LNCAP (cell line): ENCODE measurements at regions not wholly inside any gene's neighbourhood (a gene's known extent, or its start where the extent isn't known, plus 50 kb on each side); places are given as distances from the start of the nearest gene placed in this dataset.

Experiments
- TF ChIP-seq, protein P1 (sequence below): fragments of 450-650 bp; IDR thresholded peaks from 2 replicates; pipeline ENCODE4 v1.5.1; 2017; ENCODE audit warnings: mild to moderate bottlenecking

DNA sequence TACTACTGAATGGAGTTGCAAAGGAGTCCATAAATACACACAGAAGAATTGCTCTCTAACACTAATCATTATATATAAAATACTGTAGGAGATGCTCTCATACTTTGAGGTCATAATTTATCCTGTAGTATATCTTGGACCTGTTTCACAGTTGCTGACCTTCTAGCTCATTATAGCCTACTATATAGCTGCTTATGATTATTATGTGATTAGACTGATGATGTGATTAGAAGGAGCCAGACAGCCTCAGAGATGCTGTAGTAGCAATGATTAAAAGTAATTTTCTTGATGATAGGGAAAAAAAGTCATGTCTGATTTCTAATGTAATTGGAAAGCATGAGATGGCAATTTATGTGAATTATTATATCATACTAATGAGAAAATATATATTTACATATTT is 455.7 kb downstream of the CNTNAP4 start:
- TF ChIP-seq, protein P1, sequence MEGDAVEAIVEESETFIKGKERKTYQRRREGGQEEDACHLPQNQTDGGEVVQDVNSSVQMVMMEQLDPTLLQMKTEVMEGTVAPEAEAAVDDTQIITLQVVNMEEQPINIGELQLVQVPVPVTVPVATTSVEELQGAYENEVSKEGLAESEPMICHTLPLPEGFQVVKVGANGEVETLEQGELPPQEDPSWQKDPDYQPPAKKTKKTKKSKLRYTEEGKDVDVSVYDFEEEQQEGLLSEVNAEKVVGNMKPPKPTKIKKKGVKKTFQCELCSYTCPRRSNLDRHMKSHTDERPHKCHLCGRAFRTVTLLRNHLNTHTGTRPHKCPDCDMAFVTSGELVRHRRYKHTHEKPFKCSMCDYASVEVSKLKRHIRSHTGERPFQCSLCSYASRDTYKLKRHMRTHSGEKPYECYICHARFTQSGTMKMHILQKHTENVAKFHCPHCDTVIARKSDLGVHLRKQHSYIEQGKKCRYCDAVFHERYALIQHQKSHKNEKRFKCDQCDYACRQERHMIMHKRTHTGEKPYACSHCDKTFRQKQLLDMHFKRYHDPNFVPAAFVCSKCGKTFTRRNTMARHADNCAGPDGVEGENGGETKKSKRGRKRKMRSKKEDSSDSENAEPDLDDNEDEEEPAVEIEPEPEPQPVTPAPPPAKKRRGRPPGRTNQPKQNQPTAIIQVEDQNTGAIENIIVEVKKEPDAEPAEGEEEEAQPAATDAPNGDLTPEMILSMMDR, result no peak

DNA sequence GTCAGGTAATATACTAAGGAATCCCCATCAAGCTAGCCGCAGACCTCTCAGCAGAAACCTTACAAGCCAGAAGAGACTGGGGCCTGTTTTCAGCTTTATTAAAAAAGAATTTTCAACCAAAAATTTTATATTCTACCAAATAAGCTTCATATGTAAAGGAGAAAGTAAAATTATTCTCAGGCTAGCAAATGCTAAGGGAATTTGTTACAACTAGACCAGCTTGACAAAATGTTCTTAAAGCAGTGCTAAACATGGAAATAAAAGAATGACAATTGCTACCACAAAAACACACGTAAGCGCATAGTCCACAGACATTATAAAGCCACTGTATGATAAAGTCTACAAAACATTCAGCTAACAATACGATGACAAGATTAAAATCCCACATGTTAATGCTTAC is 449.4 kb upstream of the MON1B start:
- TF ChIP-seq, protein P1, result no peak

DNA sequence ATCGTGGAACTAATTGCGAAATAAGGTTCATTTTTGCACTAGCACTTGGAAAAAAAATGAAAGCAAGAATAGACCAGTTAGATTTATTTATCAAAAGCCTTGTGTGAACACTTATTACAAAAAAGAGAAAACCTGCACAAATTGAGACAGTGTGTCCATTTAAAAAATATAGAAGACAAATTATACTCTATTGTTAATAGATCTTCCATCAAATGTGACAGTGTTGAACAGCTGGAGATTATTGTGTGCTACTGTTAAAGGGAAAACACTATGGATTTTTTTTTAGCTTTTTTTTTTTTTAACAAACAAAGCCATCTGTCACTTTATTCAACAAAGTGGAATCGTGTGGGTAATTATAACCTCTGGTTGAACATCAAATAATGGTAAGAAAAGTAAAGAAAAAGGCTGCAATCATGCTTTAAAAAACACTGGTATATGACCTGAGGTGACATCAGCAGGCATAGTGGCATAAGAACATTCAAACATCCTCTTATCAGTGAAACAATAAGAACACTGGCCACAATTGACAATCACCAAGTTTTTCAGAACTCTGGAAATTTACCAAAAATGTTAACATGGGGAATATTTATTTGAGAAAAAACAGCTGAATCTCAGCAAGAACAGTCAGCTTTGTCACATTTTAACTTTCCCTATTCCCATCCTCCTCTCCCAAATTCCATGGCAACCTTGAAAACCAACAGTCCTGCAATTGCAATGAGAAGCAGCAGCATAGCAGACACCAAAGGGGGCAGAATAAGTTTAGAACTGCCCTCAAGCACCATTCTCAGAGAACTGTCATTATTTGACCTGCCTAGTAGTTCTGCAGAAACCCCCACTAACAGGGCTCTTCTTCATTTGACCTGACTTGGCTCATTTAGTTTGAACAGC is 442.3 kb upstream of the MON1B start:
- TF ChIP-seq, protein P1, result no peak

DNA sequence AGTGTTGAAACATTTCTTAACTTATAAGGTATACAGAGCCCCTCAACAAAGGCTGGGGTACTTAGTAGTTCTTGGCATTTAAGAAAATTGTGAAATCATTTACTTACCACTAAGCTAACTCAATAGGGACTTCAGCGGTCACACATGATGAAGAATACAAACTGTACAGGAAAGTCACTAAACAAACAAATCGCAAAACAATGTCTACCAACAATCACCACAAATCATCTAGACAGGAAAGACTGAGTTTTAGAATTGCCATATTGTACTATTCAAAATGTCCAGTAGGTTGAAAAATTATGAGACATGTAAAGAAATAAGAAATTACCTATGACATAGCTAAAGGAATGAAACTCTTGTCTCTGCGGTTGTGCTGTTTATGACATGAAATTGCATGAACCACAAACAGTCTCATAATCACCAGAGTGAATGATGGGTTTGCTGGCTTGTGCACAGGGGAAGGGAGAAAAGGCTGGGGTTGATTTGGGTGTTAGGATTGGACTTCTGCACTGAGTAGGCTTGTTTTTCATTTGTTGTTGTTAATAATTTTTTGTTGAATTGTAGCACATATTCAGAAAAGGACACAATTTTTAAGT is 441.1 kb upstream of the MON1B start:
- TF ChIP-seq, protein P1, result no peak

DNA sequence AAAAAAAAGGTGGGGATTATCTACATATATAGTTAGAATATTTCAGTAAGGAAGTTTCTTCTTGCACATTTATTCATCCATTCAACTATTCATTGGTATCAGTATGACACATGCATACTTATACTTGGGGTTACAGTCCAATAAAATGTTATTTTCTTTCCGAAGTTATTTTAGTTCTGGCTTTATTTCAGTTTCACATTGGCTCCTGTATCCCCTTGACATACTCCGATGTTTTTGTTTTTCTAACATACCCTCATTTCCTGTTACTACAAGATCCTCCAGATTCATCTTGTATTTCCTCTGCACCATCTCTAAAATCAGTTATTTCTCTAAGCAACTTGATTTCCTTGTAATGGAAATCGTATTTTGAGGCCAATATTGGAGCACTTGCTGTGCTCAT is 435.5 kb upstream of the MON1B start:
- TF ChIP-seq, protein P1, result no peak

DNA sequence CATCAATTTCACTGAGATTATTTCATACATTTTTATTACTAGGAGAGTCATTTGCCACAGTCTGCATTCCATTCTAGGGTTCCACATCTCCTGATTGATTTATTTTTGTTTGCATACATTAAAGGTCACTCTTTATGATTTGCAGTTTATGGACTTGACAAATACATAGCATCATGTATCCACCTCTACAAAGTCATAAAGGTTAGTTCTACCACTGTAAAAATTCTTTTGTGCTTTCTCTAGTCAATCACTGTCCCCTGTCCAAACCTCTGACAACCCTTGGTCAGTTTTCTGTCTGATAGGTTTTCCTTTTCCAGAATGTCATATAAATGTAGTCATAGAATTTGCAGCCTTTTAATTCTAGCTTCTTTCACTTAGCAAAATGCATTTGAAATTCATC is 434.6 kb upstream of the MON1B start:
- TF ChIP-seq, protein P1, result no peak

DNA sequence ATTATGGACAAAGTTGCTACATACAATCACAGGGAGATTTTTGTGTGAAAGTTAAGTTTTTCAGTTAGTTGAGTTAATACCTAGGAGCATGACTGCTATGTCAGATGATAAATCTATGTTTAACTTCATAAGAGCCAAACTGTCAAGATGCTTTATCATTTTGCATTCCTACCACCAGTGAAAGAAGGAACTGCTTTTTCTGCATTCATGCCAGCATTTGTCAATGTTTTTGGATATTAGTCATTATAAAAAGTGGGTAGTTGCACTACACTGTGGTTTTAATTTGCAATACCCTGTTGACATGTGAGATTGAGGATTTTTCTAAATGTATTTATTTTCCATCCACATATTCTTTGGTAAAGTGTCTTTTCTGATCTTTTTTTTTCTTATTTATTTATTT is 434.0 kb upstream of the MON1B start:
- TF ChIP-seq, protein P1, result no peak
